ENCODE measurements at regions not wholly inside any gene's neighbourhood (a gene's known extent, or its start where the extent isn't known, plus 50 kb on each side); places are given as distances from the start of the nearest gene placed in this dataset.
"Not testable (repeated sequence)": the region's sequence is repeated elsewhere in the genome, so short reads cannot be mapped to it uniquely, and the experiment has no call there.

DNA sequence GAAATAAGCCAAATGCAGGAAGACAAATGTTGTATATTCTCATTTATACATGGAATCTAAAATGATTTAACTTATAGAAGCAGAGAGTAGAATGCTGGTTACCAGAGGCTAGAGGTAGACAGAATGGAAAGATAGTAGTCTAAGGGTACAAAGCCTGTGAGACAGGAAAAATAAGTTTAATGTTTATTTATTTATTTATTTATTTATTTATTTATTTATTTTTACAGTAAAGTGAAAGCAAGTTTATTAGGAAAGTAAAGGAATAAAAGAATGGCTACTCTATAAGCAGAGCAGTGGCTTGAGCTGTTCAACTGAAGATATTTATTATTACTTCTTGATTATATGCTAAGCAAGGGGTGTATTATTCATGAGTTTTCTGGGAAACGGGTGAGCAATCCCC lies 203.2 kb downstream of the LAS1L start:
- DNase-seq, result no peak
- peaks cover 11% of the 10 kb centered on the region for H3K9me3 ChIP-seq (replicated peaks; ENCODE audit: control insufficient read depth, low read depth, low read length)
- WGBS (ENCODE audit: insufficient coverage), result no CpG with 5 or more reads among the region's 1 CpG
- no peak overlapping the region for H3K27ac ChIP-seq (ENCODE audit: low read length)
- H3K36me3 ChIP-seq (ENCODE audit: control insufficient read depth, insufficient read depth, low read length), result no peaks in the 10 kb centered on the region
- no peak overlapping the region for H3K4me3 ChIP-seq (ENCODE audit: low read length)
- H3K4me1 ChIP-seq (ENCODE audit: control insufficient read depth, insufficient read depth, low read length), result no peaks in the 10 kb centered on the region
- no peaks in the 10 kb centered on the region for H3K27me3 ChIP-seq (ENCODE audit: control insufficient read depth, insufficient read depth, low read length)

DNA sequence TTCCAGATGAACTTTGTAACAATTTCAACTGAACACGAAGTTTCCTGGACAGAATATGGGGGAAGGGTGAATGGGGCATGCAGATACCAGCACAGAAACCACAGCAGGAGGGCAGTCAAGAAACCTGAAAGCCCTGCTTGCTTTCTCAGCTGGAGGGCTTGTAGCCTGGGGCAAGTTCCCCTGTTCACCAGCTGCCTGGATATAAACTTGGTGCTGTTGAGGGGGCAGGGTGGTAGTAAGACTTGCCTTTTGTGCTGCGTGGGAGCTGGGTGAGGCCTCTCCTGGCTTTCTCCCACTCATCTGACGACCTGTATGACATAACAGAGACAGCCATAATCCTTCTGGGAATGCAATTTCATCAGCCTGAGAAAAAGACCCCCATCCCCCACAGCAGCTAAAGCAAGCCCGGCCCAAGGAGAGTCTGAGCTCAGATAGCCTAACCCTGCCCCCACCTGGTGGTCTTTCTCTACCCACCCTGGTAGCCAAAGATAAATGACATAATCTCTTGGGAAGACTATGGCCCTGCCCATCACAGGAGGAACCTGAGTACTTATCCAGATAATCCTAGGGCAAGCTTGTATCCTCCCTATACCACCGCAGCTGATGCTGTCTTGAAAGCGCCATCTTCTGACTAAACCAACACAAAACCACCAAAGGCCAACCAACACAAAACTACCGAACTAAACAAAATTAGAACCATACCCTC lies 234.3 kb downstream of the LAS1L start:
- Histone ChIP-seq H3K27ac (ENCODE audit: low read length) (no peak overlapping the region), H3K9me3 (replicated peaks; ENCODE audit: control insufficient read depth, low read depth, low read length) (peaks cover 19% of the 10 kb centered on the region), H3K4me3 (ENCODE audit: low read length) (no peak overlapping the region), H3K4me1 (ENCODE audit: control insufficient read depth, insufficient read depth, low read length) (no peaks in the 10 kb centered on the region), H3K36me3 (ENCODE audit: control insufficient read depth, insufficient read depth, low read length) (no peaks in the 10 kb centered on the region), H3K27me3 (ENCODE audit: control insufficient read depth, insufficient read depth, low read length) (no peaks in the 10 kb centered on the region)
- DNase-seq, result no peak
- WGBS (ENCODE audit: insufficient coverage), result 33% methylated on average over 2 of the region's 7 CpGs

DNA sequence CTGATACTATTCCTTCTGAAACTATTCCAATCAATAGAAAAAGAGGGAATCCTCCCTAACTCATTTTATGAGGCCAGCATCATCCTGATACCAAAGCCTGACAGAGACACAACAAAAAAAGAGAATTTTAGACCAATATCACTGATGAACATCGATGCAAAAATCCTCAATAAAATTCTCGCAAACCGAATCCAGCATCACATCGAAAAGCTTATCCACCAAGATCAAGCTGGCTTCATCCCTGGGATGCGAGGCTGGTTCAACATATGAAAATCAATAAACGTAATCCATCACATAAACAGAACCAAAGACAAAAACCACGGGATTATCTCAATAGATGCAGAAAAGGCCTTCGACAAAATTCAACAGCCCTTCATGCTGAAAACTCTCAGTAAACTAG lies 251.7 kb downstream of the LAS1L start:
- H3K36me3 ChIP-seq (ENCODE audit: control insufficient read depth, insufficient read depth, low read length); H3K27ac ChIP-seq (ENCODE audit: low read length); DNase-seq; H3K4me3 ChIP-seq (ENCODE audit: low read length); H3K27me3 ChIP-seq (ENCODE audit: control insufficient read depth, insufficient read depth, low read length); H3K4me1 ChIP-seq (ENCODE audit: control insufficient read depth, insufficient read depth, low read length): not testable (repeated sequence)
- H3K9me3 ChIP-seq (replicated peaks; ENCODE audit: control insufficient read depth, low read depth, low read length), result peaks cover 24% of the 10 kb centered on the region
- WGBS (ENCODE audit: insufficient coverage), result 93% methylated on average over 4 of the region's 8 CpGs

DNA sequence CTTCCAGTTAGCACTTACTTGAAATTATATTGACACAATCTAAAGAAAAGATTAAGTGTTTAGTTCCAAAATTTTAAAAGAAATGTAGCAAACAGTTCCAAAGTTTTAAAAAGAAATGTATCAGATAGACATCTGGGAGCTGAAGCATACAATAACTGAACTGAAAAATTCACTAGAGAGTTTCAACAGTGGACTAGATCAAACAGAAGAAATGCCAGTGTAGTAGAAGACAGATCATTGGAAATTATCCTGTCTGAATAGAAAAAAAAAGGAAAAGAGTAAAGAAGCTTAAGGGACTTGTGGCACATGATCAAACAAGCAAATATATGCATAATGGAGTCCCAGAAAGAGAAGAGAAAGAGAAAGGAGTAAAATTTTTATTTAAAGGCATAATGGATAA lies 261.4 kb downstream of the LAS1L start:
- H3K27ac ChIP-seq (ENCODE audit: low read length), result no peak overlapping the region
- no peak for DNase-seq
- H3K4me1 ChIP-seq (ENCODE audit: control insufficient read depth, insufficient read depth, low read length), result no peaks in the 10 kb centered on the region
- no peaks in the 10 kb centered on the region for H3K27me3 ChIP-seq (ENCODE audit: control insufficient read depth, insufficient read depth, low read length)
- peaks cover 35% of the 10 kb centered on the region for H3K9me3 ChIP-seq (replicated peaks; ENCODE audit: control insufficient read depth, low read depth, low read length)
- H3K36me3 ChIP-seq (ENCODE audit: control insufficient read depth, insufficient read depth, low read length), result no peaks in the 10 kb centered on the region
- H3K4me3 ChIP-seq (ENCODE audit: low read length), result no peak overlapping the region

DNA sequence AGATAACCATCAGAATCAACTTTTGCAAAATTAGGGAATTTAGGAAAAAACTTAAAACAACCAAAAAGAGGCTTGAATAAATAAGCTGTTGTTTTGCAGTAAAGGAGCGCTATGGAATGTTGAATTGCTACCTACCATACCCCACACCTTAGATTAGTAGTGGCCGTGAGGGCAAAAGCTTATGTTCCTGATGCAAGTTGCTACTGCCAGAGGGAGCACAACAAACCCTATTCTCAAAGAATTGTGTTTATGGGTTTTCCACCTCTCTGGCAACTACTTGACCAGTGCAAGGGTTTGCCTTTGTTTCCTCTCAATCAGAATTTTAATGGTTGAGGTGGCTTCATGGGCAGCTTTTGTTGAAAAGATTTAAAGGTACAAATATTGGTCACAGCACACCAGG lies 268.1 kb downstream of the LAS1L start:
- H3K4me1 ChIP-seq (ENCODE audit: control insufficient read depth, insufficient read depth, low read length), result no peaks in the 10 kb centered on the region
- no peaks in the 10 kb centered on the region for H3K36me3 ChIP-seq (ENCODE audit: control insufficient read depth, insufficient read depth, low read length)
- H3K4me3 ChIP-seq (ENCODE audit: low read length), result no peak overlapping the region
- peaks cover 4% of the 10 kb centered on the region for H3K9me3 ChIP-seq (replicated peaks; ENCODE audit: control insufficient read depth, low read depth, low read length)
- no peak for DNase-seq
- no CpG with 5 or more reads among the region's 2 CpGs for WGBS (ENCODE audit: insufficient coverage)
- no peak overlapping the region for H3K27ac ChIP-seq (ENCODE audit: low read length)
- H3K27me3 ChIP-seq (ENCODE audit: control insufficient read depth, insufficient read depth, low read length), result no peaks in the 10 kb centered on the region

DNA sequence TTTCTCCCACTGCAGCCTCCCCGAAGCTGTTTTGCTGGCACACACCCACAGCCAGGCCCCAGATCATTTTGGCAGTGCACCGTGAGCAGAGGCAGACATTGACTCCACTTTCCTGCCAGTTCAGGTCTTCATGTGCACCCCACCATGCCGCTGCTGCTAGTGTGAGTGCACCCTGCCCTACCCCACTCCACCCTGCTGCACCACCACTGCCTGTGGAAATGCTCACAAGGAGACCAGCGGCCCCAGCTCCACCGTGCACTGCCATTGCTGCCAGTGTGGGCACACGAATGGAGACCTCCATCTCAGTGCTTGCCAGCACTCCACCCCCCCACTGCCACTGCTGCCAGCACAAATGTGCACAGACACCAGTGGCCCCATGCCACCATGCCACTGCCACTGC lies 277.6 kb upstream of the ZC4H2 start:
- no peak overlapping the region for H3K4me3 ChIP-seq (ENCODE audit: low read length)
- 81% methylated on average over 6 of the region's 6 CpGs for WGBS (ENCODE audit: insufficient coverage)
- no peak overlapping the region for H3K27ac ChIP-seq (ENCODE audit: low read length)
- no peaks in the 10 kb centered on the region for H3K4me1 ChIP-seq (ENCODE audit: control insufficient read depth, insufficient read depth, low read length)
- no peaks in the 10 kb centered on the region for H3K36me3 ChIP-seq (ENCODE audit: control insufficient read depth, insufficient read depth, low read length)
- H3K27me3 ChIP-seq (ENCODE audit: control insufficient read depth, insufficient read depth, low read length), result no peaks in the 10 kb centered on the region
- no peak for DNase-seq
- peaks cover 17% of the 10 kb centered on the region for H3K9me3 ChIP-seq (replicated peaks; ENCODE audit: control insufficient read depth, low read depth, low read length)

DNA sequence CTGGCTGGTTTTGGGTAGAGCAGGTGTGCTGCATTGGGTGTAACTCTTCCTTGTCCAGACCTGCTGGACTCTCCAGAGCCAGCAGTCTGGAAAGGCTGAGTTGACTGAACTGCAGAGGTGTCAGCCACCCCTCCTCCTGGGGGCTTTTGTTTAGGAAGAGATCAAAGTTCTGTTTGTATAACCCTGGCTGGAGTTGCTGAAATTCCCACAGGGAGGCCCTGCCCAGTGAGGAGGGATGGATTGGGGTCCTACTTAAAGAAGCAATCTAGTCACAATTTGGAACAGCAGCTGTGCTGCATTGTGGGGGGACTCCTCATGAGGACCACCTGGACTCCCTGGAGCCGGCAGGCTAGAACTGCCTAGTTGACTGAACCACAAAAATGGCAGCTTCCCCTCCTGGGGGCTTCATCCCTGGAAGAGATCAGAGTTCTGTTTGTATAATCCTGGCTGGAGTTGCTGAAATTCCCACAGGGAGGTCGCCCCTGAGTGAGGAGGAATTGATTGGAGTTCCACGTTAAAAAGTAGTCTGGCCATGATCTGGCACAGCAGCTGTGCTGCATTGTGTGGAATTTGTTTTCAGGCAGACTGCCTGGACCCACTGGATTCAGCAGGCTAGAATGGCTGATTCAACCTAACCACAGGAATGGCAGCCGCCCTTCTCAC lies 264.9 kb upstream of the ZC4H2 start:
- Histone ChIP-seq H3K4me1 (ENCODE audit: control insufficient read depth, insufficient read depth, low read length) (no peaks in the 10 kb centered on the region), H3K36me3 (ENCODE audit: control insufficient read depth, insufficient read depth, low read length) (no peaks in the 10 kb centered on the region), H3K27ac (ENCODE audit: low read length) (no peak overlapping the region), H3K9me3 (replicated peaks; ENCODE audit: control insufficient read depth, low read depth, low read length) (peaks cover 26% of the 10 kb centered on the region), H3K27me3 (ENCODE audit: control insufficient read depth, insufficient read depth, low read length) (no peaks in the 10 kb centered on the region), H3K4me3 (ENCODE audit: low read length) (no peak overlapping the region)
- 57% methylated on average over 2 of the region's 4 CpGs for WGBS (ENCODE audit: insufficient coverage)
- DNase-seq, result no peak

DNA sequence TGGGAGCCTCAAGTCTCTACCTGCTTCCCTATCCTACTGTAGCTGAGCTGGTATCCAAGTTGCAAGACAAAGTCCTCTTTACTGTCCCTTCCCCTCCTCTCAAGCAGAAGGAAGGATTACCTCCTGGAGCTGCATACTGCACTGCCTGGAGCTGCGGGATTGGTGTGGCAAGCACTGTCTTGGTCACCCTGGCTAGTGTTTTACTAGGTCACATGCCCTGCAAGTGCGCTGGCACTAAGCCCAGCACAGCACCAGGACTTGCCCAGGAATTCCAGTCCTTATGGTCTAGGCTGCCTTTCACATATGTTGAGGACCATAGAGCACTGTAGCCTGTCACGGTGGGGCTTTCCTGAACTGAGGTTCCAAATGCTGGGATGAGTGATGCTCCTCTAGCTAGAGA lies 227.3 kb upstream of the ZC4H2 start:
- no peak for DNase-seq
- Histone ChIP-seq H3K27ac (ENCODE audit: low read length) (no peak overlapping the region), H3K4me1 (ENCODE audit: control insufficient read depth, insufficient read depth, low read length) (no peaks in the 10 kb centered on the region), H3K36me3 (ENCODE audit: control insufficient read depth, insufficient read depth, low read length) (no peaks in the 10 kb centered on the region), H3K4me3 (ENCODE audit: low read length) (no peak overlapping the region), H3K9me3 (replicated peaks; ENCODE audit: control insufficient read depth, low read depth, low read length) (peaks cover 13% of the 10 kb centered on the region), H3K27me3 (ENCODE audit: control insufficient read depth, insufficient read depth, low read length) (no peaks in the 10 kb centered on the region)
- WGBS (ENCODE audit: insufficient coverage), result 67% methylated on average over 3 of the region's 3 CpGs

DNA sequence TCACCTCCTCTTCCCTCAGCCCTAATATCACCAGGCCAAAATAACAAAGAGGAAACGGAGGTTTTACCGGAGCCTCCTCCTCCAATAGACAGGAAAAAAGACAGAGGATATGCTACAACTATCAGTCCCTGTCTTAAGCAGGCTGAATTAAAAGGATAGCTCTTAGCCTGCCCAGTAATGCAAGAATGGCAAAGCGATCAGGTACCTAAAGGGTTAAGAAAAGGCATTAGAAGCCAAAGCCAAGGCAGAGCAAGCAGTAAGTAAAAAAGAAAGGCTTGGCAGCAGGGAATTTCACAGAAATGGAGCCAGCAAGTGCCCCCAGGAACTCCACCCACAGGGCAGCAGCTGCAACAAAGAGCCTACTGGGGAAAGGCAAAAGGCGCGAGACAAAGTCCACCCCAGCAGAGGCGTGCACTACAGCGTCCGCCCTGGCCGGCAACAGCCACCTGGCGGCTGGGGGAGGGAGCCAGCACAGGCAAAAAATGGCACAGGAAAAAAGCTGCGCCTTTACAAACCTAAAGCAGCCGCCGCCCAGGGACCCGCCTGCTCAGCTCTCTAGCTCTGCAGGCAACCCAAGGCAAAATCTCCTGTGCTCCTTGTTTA lies 220.6 kb upstream of the ZC4H2 start:
- no peak overlapping the region for H3K4me3 ChIP-seq (ENCODE audit: low read length)
- no peaks in the 10 kb centered on the region for H3K36me3 ChIP-seq (ENCODE audit: control insufficient read depth, insufficient read depth, low read length)
- H3K27me3 ChIP-seq (ENCODE audit: control insufficient read depth, insufficient read depth, low read length), result no peaks in the 10 kb centered on the region
- peaks cover 9% of the 10 kb centered on the region for H3K9me3 ChIP-seq (replicated peaks; ENCODE audit: control insufficient read depth, low read depth, low read length)
- H3K27ac ChIP-seq (ENCODE audit: low read length), result peak overlapping the region; percentile 62
- H3K4me1 ChIP-seq (ENCODE audit: control insufficient read depth, insufficient read depth, low read length), result no peaks in the 10 kb centered on the region
- peak; percentile 61 for DNase-seq
- 5% methylated on average over 5 of the region's 14 CpGs for WGBS (ENCODE audit: insufficient coverage)

DNA sequence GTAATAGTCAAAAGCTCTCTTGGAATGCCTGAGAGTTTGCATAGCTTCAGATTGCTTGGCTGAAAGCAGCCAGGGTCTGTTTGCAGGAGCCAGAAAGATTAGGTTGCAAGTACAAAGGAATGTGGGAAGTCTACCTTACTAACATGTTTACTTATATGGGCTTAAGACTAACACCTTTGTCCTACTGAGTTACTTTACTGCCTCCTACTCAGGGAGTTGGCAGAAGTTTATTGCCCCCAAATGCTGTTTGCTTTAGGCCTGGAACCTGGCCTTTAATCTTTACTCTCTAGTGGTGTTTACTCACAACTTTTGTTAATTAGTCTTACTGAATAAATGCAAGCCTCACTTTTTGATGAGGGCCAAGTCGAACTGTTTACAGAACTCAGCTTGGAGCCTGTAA lies 219.4 kb upstream of the ZC4H2 start:
- 40% methylated on average over 1 of the region's 1 CpG for WGBS (ENCODE audit: insufficient coverage)
- H3K27me3 ChIP-seq (ENCODE audit: control insufficient read depth, insufficient read depth, low read length), result no peaks in the 10 kb centered on the region
- no peak overlapping the region for H3K27ac ChIP-seq (ENCODE audit: low read length)
- peaks cover 4% of the 10 kb centered on the region for H3K9me3 ChIP-seq (replicated peaks; ENCODE audit: control insufficient read depth, low read depth, low read length)
- H3K36me3 ChIP-seq (ENCODE audit: control insufficient read depth, insufficient read depth, low read length), result no peaks in the 10 kb centered on the region
- H3K4me1 ChIP-seq (ENCODE audit: control insufficient read depth, insufficient read depth, low read length), result no peaks in the 10 kb centered on the region
- no peak overlapping the region for H3K4me3 ChIP-seq (ENCODE audit: low read length)
- no peak for DNase-seq
